ENCODE measurements at regions not wholly inside any gene's neighbourhood (a gene's known extent, or its start where the extent isn't known, plus 50 kb on each side); places are given as distances from the start of the nearest gene placed in this dataset.

- DNase-seq (ENCODE audit: low read depth in 1 of 2, low spot score in 1 of 2): no peak
- in situ Hi-C loops (cut with HindIII; ENCODE audit: low pct_unique_long_range_greater_than_20kb, low sequenced_read_pairs): no loop called here
- no peak for TF ChIP-seq JUND (IDR thresholded peaks at IDR 0.05; ENCODE audit: low read depth)
Observed at GRCh38 chr1:234692966-234693580, 83.1 kb upstream of the IRF2BP2 start.

GRCh38 chr1:234691567-234691966, 81.6 kb upstream of the IRF2BP2 start:
- TF ChIP-seq JUND (IDR thresholded peaks at IDR 0.05; ENCODE audit: low read depth): no peak
- peak in 1 of 2 experiments; percentile 29 for DNase-seq (ENCODE audit: low read depth in 1 of 2, low spot score in 1 of 2)
- in situ Hi-C loops (cut with HindIII; ENCODE audit: low pct_unique_long_range_greater_than_20kb, low sequenced_read_pairs): no loop called here

- TF ChIP-seq JUND (IDR thresholded peaks at IDR 0.05; ENCODE audit: low read depth): no peak
- no peak for DNase-seq (ENCODE audit: low read depth in 1 of 2, low spot score in 1 of 2)
- in situ Hi-C loops (cut with HindIII; ENCODE audit: low pct_unique_long_range_greater_than_20kb, low sequenced_read_pairs): no loop called here
Observed at GRCh38 chr1:234690872-234691271, 80.9 kb upstream of the IRF2BP2 start.

GRCh38 chr1:234689236-234689635, 79.3 kb upstream of the IRF2BP2 start:
- DNase-seq (ENCODE audit: low read depth in 1 of 2, low spot score in 1 of 2): no peak
- TF ChIP-seq JUND (IDR thresholded peaks at IDR 0.05; ENCODE audit: low read depth): no peak
- in situ Hi-C loops (cut with HindIII; ENCODE audit: low pct_unique_long_range_greater_than_20kb, low sequenced_read_pairs): no loop called here

GRCh38 chr1:234687011-234687410, 77.0 kb upstream of the IRF2BP2 start:
- DNase-seq (ENCODE audit: low read depth in 1 of 2, low spot score in 1 of 2): no peak
- in situ Hi-C loops (cut with HindIII; ENCODE audit: low pct_unique_long_range_greater_than_20kb, low sequenced_read_pairs): no loop called here
- TF ChIP-seq JUND (IDR thresholded peaks at IDR 0.05; ENCODE audit: low read depth): no peak

GRCh38 chr1:234686035-234686434, 76.1 kb upstream of the IRF2BP2 start:
- TF ChIP-seq JUND (IDR thresholded peaks at IDR 0.05; ENCODE audit: low read depth): no peak
- in situ Hi-C loops (cut with HindIII; ENCODE audit: low pct_unique_long_range_greater_than_20kb, low sequenced_read_pairs): no loop called here
- DNase-seq (ENCODE audit: low read depth in 1 of 2, low spot score in 1 of 2): no peak

- TF ChIP-seq JUND (IDR thresholded peaks at IDR 0.05; ENCODE audit: low read depth): no peak
- DNase-seq (ENCODE audit: low read depth in 1 of 2, low spot score in 1 of 2): no peak
- in situ Hi-C loops (cut with HindIII; ENCODE audit: low pct_unique_long_range_greater_than_20kb, low sequenced_read_pairs): no loop called here
Observed at GRCh38 chr1:234684856-234685255, 74.9 kb upstream of the IRF2BP2 start.

GRCh38 chr1:234683861-234684632, 74.1 kb upstream of the IRF2BP2 start:
- peak; percentile 66; the same call in 1 of the 2 replicates for TF ChIP-seq JUND (IDR thresholded peaks at IDR 0.05; ENCODE audit: low read depth)
- peak; percentile 29 to 71 for DNase-seq (ENCODE audit: low read depth in 1 of 2, low spot score in 1 of 2)
- in situ Hi-C loops (cut with HindIII; ENCODE audit: low pct_unique_long_range_greater_than_20kb, low sequenced_read_pairs): no loop called here

GRCh38 chr1:234683127-234683860, 73.3 kb upstream of the IRF2BP2 start:
- in situ Hi-C loops (cut with HindIII; ENCODE audit: low pct_unique_long_range_greater_than_20kb, low sequenced_read_pairs): no loop called here
- TF ChIP-seq JUND (IDR thresholded peaks at IDR 0.05; ENCODE audit: low read depth): no peak
- no peak for DNase-seq (ENCODE audit: low read depth in 1 of 2, low spot score in 1 of 2)

- in situ Hi-C loops (cut with HindIII; ENCODE audit: low pct_unique_long_range_greater_than_20kb, low sequenced_read_pairs): no loop called here
Observed at GRCh38 chr1:234681990-234682389, 72.0 kb upstream of the IRF2BP2 start.

GRCh38 chr1:234681065-234681464, 71.1 kb upstream of the IRF2BP2 start:
- no peak for DNase-seq (ENCODE audit: low read depth in 1 of 2, low spot score in 1 of 2)
- TF ChIP-seq JUND (IDR thresholded peaks at IDR 0.05; ENCODE audit: low read depth): no peak
- in situ Hi-C loops (cut with HindIII; ENCODE audit: low pct_unique_long_range_greater_than_20kb, low sequenced_read_pairs): no loop called here

More at GRCh38 chr1:234681990-234682389, 72.0 kb upstream of the IRF2BP2 start:
- no peak for TF ChIP-seq JUND (IDR thresholded peaks at IDR 0.05; ENCODE audit: low read depth)
- no peak for DNase-seq (ENCODE audit: low read depth in 1 of 2, low spot score in 1 of 2)

- in situ Hi-C loops (cut with HindIII; ENCODE audit: low pct_unique_long_range_greater_than_20kb, low sequenced_read_pairs): no loop called here
Observed at GRCh38 chr1:234680331-234680904, 70.4 kb upstream of the IRF2BP2 start.

More at GRCh38 chr1:234680331-234680904, 70.4 kb upstream of the IRF2BP2 start:
- no peak for TF ChIP-seq JUND (IDR thresholded peaks at IDR 0.05; ENCODE audit: low read depth)
- no peak for DNase-seq (ENCODE audit: low read depth in 1 of 2, low spot score in 1 of 2)
